Upper lobe of left lung (tissue), 4 donors: ENCODE measurements at regions not wholly inside any gene's neighbourhood (a gene's known extent, or its start where the extent isn't known, plus 50 kb on each side); places are given as distances from the start of the nearest gene placed in this dataset.

Source experiments
- POLR2A ChIP-seq, 4 donors: fragments of 450-650 bp; IDR thresholded peaks; one replicate each; pipeline ENCODE4 v1.5.1; 2016 to 2017; ENCODE audit warnings: antibody characterized with exemption in 4 of 4, mild to moderate bottlenecking in 2 of 4
- TF ChIP-seq, protein P1 (sequence below), 6 experiments: fragments of 450-650 bp in 4 of 6; fragments of 200-600 bp in 2 of 6; sonication (generic) in 2 of 6; IDR thresholded peaks; one replicate each; pipeline ENCODE4 v1.5.1; 2016 to 2019; ENCODE audit warnings: antibody characterized with exemption in 6 of 6

DNA sequence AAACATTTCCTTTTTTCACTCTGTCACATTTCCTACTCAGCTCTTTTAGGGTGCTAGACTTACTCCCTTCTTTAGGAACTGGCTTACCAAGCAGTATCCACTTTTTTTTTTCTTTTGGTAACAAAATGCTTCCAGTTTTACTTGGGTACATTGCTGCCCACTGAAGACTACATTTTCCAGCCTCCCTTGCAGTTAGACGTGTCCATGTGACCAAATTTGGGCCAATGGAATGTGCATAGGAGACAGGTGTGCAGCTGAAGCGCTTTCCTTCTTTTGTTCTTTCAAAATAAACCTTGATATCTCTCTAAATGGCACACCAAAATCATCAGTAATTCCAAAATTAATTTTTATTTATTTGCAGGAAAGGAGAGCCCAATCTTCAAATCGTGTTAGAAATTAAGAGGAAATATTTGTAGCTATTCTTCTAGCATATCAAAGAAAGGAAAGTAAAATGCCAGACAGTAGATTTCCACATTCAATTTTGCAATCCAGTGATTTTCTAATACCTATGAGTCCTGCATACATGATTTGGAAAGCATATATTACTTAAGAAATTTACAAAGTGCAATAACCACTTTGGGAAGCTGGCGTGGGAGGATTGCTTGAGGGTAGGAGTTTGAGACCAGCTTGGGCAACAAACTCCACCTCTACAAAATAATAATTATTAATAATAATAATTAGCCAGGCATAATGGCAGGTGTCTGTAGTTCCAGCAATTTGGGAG is 422.0 kb upstream of the FRG2C start:
- TF ChIP-seq, protein P1, sequence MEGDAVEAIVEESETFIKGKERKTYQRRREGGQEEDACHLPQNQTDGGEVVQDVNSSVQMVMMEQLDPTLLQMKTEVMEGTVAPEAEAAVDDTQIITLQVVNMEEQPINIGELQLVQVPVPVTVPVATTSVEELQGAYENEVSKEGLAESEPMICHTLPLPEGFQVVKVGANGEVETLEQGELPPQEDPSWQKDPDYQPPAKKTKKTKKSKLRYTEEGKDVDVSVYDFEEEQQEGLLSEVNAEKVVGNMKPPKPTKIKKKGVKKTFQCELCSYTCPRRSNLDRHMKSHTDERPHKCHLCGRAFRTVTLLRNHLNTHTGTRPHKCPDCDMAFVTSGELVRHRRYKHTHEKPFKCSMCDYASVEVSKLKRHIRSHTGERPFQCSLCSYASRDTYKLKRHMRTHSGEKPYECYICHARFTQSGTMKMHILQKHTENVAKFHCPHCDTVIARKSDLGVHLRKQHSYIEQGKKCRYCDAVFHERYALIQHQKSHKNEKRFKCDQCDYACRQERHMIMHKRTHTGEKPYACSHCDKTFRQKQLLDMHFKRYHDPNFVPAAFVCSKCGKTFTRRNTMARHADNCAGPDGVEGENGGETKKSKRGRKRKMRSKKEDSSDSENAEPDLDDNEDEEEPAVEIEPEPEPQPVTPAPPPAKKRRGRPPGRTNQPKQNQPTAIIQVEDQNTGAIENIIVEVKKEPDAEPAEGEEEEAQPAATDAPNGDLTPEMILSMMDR (IDR thresholded peaks at IDR 0.05): no peak
- no peak for TF ChIP-seq POLR2A (IDR thresholded peaks at IDR 0.05)
